ELR (cell line): ENCODE measurements at regions not wholly inside any gene's neighbourhood (a gene's known extent, or its start where the extent isn't known, plus 50 kb on each side); places are given as distances from the start of the nearest gene placed in this dataset.

ENCODE experiments used
- DNase-seq: peaks from one replicate; pipeline ENCODE4 v3.0.0-alpha.2; 2015; ENCODE audit warnings: low read depth

DNA sequence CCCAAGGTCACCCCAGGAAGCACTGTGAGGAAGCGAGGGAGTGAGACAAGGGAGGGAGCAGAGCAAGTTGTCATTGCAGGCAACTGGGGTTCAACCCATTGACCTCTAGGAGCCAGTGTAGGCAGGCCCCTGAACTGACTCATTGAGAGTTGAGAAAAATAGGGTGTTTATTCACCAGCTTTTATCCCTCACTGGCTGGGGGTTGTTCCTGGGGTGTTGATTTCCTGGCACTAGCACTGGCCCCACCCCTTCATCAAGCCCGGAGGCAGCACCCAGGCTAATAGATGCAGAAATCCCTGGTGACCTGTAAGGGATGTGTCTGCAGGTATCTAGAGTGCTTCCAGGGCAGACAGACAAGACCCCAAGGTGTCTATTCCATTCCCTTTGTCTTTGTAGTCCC, 183.9 kb downstream of the ARRDC4 start:
- no peak for DNase-seq

DNA sequence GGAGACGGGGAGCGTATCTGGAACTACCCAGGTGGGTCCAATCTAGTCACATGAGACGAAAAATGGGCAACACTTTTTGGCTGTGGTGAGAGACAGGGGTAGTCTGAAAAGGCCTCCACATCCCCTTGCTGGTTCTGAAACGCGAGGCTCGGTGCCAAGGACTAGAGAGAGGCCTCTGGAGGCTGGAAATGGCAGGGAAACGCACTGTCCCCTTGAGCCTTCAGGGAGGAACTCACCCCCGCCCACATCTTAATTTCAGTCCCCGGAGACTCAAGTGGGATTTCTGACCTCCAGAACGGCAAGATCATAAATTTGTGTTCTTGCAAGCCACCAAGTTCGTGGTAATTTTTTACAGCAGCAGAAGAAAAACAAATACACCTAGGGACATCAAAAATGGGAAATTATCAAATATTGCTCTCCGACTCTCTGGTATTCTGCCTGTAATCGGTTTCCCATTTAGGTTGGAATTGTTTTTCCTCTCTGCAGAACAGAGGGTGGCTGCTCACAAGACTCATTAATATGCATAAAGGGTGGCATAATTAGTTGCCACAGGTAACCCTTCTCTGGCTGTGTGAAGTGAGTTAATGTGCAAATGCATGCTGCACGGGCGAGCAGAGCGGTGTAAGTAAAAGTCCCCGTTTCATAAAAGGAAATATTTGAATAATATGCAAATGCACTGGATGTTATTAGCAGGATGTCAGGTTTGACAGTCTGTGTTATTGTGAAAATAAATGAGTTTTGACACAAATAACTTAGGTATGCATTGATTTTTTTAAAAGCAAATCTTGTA, 185.7 kb downstream of the ARRDC4 start:
- no peak for DNase-seq

DNA sequence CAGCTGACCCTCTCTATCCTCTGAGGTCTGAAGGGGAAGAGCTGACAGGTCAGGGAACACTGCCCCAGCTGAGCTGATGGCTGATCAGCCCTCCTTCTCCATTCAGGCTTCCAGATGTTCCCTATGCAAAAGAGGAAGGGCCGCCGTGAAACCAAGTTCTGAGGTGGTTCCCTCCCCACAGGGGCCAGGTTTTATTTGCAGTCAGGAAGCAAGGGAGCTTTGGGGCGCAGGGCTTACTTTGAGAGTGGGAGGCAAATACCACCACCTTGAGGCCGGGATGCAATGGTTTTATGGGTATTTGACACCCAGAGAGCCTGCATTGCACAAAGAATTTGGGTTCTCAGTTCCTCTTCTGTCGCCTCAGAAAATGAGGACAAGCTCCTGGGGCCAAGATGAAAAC, 186.9 kb downstream of the ARRDC4 start:
- DNase-seq, result no peak

DNA sequence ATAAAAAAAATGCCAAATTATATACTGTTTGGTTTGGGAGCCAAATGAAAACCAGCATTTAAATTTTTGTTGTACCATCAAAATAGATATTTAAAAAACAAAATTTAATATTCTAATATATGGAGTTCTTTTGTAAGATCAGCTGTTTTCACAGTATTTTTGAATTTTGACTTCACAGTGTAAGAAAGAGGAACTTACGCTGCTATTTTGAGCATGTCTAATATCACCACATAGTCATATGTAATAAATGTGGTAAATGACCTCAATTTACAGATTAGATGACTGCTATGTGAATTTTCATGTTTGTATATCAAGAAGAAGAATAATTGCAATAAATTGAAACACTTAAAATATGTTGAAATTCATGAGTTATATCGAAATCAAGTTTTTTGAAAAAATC, 189.6 kb downstream of the ARRDC4 start:
- no peak for DNase-seq

DNA sequence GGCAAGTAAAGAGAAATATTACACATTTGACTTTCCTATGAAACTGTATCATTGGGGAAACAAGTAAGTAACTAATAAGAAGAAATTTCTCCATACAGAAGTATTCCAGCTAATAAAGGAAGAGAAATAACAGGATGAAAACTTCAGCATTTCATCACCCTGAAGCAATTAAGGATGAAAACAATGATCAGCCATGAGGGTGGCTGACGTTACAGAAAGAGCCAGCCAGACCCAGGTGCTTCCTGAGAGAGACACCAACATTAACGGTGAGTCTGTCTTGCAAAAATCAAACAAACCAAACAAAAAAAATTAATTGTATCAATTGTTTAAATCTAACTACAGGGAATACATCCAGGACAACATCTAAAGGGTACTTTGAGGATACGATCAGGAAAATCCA, 190.0 kb downstream of the ARRDC4 start:
- DNase-seq, result no peak

DNA sequence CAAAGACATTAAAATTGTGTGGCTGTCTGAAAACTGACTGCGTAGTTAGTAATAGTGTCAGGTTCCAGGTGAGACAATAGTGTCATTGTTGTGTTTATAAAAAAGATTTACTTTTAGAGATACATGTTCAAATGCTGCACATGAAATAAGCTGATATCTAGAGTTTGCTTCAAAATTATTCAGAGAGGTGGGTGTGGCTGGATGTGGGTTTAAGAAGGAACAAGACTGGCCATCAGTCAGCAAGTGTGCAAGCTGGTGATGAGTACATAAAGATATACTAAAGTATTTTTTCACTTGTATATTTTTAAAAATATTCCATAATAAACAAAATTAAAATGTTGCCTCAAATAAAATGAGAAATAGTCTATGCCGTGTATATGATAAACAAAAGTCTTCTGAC, 190.6 kb downstream of the ARRDC4 start:
- DNase-seq, result no peak

DNA sequence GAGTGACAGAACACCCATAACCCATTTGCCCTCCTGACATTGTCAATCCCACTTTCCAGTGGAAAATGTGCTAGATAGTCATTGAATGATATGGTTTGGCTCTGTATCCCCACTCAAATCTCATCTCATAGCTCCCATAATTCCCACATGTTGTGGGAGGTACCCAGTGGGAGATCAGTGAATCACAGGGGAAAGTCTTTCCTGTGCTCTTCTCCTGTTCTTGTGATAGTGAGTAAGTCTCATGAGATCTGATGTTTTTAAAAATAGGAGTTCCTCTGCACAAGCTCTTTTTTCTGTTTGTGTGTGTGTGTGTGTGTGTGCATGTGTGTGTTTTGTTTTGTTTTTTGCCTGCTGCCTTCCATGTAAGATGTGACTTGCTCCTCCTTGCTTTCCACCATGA, 191.7 kb downstream of the ARRDC4 start:
- no peak for DNase-seq

DNA sequence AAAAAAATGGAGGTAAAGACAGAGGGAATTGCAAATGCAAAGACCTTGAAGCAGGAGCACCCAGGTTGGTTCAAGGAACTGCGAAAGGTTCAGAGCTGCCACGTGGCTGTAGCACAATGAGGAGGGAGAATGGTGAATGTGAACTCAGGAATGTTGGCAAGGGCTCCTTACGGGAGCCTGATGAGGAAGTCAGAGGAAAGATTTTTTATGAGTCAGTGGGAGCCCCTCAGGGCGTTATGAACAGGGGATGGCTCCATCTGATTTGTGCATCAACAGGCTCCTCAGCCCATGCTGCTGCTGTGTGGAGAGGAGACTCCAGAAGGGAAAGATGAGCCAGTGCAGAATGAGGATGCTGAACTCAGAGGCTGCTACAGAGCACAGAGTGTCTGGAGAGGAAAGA, 194.4 kb downstream of the ARRDC4 start:
- DNase-seq, result peak; percentile 98

DNA sequence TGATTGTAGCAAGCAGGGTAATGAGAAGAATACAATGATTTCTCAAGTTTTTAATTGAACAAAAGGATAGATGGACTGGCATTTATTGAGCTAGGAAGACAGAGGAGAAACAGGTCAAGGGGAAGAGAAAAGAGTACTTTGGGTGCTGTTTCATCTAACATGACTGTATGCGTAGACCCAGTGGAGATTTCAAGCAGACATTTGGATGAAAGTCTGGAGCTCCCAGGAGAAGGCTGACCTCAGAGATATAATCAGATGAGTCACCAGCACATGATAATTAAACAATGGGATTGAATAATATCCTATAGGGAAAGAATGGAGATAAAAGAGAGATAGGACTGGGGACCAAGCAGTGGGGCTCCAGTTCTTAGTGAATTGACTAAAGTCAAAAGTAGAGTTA, 194.9 kb downstream of the ARRDC4 start:
- peak; percentile 88 for DNase-seq

DNA sequence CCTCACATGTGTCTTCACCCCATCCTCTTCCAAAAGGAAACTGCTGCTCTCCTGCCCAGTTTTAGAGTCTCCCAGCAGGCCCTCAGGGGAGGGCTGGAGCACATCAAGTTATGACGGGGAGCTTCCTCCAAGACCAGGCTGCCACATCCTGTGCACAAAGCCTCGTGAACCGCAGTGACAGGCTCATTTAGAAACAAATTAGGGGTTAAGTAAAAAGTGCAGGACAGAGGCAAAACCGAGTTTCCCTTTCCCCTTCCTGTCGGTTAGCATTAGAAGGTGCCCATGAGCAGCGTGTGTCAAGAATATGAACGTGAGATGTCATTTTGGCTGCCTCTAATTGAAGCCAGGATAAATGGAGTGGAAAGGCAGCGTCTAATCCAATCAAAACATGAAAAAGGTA, 199.7 kb downstream of the ARRDC4 start:
- no peak for DNase-seq

DNA sequence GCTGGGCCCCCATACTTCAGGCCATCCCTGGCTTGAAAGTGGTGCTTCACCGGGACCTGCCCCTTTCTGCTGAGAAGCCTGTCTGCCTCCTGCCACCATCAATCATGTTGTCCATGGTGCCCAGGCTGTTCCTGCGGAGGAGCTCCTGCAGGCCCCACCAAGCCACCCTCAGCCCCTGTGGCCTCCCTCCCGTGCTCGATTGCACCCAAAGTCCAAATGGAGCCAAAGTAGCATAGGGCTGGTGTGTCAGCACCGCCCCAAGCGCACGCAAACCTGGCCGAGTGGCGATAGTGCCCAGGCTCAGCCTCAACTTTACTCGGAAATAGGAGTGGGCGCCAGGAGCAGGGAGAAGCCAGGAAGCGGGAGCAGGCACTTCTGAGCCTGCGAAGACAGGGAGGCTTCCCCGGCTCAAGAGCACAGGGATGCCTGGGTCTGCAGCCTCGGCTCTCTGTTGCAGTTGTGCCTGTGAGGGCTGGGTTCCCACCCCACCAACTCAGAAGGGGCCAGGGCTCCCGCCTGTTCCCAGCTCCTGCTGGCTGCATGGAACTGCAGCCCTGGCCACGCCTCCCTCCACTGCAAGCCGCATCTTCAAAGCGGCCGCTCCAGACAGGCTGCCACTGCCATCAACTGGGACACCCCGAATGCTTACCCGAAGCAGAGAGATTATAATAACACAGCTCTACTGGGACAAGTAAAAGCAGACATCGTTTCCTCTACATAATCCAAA, 203.0 kb downstream of the ARRDC4 start:
- no peak for DNase-seq

DNA sequence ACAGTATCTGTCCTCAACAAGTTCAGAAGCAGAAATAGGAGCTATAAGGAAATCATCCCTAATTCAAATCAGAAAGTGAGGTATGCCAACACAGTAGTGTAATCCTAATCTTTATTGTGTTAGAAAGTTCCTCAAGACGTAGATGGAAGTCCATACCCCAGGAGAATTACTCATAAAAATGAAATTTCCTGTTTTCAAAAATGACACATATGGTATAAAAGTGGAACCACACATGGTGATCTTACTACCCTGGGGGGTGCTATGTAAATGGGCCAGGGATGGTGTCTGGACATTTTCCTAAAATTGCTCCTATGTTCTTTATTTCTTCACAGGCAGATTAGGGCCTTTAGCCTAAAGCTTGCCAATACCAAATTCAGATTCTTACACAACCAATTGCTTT, 204.1 kb downstream of the ARRDC4 start:
- DNase-seq, result peak; percentile 65

DNA sequence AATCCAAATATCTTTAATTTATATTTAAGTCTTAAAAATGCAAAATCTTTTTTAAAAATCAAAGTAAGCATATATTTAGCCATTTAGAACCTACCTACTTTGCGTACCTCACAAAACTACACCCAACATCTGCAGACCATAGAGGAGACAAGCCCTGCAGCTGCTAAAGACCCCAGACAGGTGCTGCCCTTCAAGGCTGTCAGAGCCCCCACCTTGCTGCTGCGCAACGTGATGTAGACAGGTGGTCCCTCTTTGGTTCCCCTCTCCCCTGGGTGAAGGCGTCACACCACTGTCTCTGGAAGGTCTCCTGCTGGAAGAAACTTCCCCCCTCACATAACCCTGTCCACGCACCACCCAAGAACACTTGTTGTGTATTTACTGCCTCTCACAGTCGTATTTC, 204.5 kb downstream of the ARRDC4 start:
- no peak for DNase-seq

DNA sequence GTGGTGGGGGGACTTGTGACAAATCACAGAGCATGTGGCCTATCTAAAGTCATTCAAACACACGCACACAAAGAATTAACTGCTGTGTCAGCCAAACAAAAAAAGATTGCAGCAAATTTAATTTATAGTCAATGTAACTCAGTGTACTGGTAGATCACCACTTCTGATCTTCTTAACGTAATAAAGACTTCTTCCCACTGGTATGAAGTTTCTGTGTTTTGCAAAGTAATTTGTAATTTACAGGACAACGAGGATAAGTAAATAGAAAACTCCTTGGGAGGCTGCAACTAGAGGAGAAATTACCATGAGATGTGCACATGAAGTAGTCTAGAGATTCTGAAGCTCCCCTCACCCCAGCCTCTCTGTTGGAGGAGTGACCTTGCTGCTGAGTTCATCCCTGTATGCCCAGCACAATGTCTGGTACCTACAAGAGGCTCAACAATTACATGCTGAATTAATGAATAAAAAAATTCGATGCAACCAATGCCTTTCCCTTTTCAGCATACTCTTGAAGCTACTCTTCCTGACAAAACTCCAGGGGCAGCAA, 207.3 kb downstream of the ARRDC4 start:
- DNase-seq, result no peak

DNA sequence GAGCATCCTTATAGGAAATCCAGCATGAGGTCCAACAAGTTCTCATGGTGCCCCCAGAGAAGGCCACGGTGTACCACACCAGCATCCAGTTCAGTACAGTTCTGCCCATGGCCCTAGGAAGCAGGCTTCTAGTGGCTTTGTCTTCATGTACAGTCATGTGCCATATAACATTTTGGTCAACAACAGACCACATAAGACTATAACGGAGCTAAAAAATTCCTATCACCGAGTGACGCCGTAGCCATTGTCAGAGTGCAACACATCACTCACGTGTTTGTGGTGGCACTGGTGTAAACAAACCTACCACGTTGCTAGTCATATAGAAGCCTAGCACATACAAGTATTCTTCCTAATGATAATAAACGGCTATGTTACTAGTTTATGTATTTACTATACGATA, 209.0 kb downstream of the ARRDC4 start:
- DNase-seq, result no peak

DNA sequence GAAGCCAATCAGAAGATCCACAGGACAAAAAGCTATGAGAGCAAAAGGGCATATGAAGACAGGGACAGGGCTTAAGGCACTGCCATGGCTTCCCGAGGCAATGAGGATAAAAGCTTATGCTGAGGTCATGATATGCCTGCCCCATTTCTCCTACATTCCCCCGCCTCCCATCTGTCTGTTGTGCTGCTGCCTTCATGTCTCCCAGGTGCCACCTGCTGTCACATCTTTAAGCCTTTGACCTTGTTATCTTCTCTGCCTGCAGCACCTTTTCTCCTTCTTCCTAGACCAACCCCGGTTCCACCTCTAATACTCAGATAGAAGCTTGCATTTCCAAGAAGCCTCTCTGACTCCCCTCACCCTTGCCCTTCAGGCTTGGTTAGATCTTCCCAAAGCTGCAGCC, 213.8 kb downstream of the ARRDC4 start:
- peak; percentile 43 for DNase-seq

DNA sequence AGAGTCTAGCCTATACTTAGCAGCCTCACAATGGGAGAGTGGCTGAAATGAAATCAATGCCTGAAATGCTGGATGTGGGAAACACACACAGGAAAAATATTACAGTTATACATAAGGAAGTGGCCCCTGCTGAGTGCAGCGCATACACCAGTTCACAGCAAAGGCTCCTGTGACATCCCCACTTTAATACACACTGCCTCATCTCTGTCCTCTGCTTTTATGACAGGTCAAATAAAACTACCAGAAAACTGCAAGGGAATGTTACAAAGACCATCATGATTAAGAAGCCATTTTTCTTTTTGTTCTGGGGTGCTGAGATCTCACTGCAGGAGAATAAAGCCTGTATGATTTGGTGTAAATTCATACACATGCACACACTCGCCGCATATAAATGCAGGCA, 214.3 kb downstream of the ARRDC4 start:
- DNase-seq, result no peak

DNA sequence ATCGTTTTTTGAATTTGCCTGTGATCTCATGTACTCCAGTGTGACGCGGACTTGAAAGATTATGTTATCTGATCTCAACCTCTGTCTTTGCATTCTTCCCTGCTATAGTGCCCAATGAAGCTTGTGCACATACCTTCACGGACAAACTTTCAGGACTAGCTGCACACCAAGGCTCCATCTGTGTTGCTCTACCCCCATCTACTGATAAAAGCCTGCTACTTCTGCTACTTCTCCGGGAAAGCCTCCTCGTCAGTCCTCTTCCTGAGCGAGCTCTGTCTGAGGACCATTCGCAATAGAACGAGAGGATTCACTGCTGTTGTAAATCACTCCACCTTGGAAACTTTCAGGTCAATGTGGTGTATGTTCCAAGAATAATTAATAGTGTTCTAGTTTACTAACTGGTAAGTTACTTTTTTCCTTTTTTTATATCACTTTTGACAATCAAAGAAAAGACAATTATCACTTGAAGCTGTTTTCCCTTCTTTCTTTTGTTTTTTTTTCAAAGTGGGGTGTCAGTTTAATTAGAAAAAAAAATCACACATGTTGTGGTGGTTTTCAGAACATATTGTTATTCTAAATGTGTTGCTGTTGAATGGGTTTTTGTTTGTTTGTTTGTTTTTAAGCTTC, 217.6 kb downstream of the ARRDC4 start:
- DNase-seq, result peak; percentile 81

DNA sequence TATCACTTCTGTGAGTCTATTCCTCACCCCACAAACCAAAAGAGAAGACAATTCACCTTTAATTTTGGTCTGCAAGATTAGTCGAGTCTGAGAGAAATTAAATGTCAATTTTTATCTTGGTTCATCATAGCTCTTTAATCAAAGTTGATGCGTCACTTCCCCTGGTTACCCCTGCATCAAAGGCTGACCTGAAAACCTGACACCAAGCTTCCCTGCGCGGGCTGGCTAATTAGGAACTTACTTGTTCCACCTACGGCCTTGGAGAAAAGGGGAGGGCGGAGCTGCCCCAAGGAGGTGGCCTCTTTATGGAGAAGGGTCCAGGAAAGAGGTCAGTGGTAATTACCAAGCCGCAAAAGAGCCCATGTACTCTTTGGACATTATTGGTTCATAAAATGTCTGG, 218.4 kb downstream of the ARRDC4 start:
- DNase-seq, result no peak

DNA sequence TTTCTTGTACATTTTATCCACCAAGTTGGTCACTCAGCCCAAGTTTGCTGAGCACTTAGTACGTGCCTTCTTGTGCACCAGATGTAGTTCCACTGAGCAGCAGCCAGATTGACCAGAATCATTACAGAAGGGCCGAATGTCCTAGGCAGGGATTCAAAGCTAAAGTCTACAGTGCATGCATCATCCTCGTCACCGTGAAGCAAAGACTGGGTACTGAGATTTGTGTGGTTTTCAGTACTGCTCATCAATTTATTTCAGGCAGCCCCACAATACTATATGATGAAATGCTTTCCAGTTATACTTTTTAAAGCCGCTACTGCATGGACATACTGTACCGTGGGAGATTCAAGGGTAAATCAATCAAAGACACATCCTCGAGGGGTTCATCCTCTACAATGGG, 227.0 kb downstream of the ARRDC4 start:
- DNase-seq, result no peak

DNA sequence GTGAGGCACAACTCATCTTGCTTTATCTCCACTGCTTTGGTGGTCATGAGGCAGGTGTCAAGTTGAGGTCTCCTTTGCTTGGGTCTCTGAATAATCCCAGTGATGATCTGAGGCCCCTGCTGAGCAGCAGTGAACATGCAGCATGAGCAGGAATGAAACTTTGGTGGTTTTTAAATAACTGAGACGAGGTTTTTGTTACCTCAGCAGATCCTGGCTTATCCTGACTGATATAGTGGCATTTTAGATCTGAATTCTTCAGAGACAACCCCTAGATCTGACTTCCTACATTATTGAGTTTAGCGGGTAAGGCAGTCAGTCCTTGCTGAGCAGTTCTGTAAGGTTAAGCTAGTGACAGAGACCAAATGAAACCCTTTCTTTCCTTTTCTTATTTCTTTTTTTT, 230.4 kb downstream of the ARRDC4 start:
- DNase-seq, result no peak

DNA sequence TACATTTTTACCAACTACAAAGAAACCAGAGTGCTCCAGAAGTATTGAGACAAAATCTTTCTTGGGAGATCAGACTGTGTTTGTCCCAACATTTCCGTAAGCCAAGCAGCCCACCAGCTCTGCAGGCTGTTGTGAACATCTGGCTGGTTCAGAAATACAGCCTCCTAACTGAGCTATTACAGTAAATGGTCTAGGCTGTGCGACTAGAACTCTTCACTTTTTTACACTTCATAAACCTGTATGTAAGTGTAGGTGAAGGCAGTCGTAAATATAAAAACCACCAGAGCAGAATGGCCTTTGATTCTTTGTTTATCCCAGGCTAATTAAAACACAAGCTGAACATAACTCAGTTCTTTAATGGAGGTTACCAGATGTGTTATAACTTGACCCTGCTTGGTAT, 235.3 kb downstream of the ARRDC4 start:
- DNase-seq, result no peak

DNA sequence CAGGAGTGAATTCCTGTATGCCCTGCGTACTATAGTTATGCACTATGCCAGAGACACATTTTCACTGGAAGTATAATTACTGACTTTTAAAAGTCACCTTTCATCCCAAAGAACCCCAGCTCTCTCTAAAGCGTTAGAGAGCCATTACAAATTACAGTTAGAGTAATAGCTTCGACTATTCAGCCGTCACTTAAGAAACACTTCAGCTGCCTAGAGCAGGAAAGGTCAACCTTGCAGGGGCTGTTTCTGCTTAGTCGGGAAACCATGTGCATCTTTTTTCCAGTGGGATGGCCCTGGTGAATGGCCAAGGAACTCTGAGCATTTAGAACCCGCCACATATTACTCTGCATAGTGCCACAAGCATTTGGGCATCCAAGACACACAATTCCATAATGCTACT, 235.9 kb downstream of the ARRDC4 start:
- no peak for DNase-seq
